Activated naive CD8-positive, alpha-beta T cell treated with anti-CD3 and anti-CD28 coated beads, Interleukin-2, amount 10 ng/mL, durations not matched to agents 7 days and 5 days (primary cell): ENCODE measurements at regions not wholly inside any gene's neighbourhood (a gene's known extent, or its start where the extent isn't known, plus 50 kb on each side); places are given as distances from the start of the nearest gene placed in this dataset.

Experiments
- ATAC-seq: fragments of 150-1000 bp; cut with Tn5 transposase; one replicate; pipeline ENCODE4 v1.10.0; 2021; ENCODE audit warnings: low read depth, moderate library complexity
- POLR2A ChIA-PET: fragments of 350-600 bp; sonication (Branson Sonifier 250); formaldehyde crosslinking; loops from one replicate; lab custom pipeline; 2021; ENCODE audit warnings: antibody characterized with exemption; lab: Charles Lee
- DNase-seq: peaks from one replicate; pipeline ENCODE4 v3.0.0; 2021
- H3K27ac Mint-ChIP-seq: one replicate; pipeline ENCODE4 v1.8.0; 2022; ENCODE audit warnings: mild to moderate bottlenecking, mixed read lengths
- H3K27me3 Mint-ChIP-seq: one replicate; pipeline ENCODE4 v1.8.0; 2022; ENCODE audit warnings: mild to moderate bottlenecking, moderate library complexity, mixed read lengths
- H3K36me3 Mint-ChIP-seq: one replicate; pipeline ENCODE4 v1.8.0; 2021; ENCODE audit warnings: mild to moderate bottlenecking, mixed read lengths
- H3K4me1 Mint-ChIP-seq: one replicate; pipeline ENCODE4 v1.8.0; 2021; ENCODE audit warnings: mixed read lengths
- H3K4me3 Mint-ChIP-seq: one replicate; pipeline ENCODE4 v1.8.0; 2022; ENCODE audit warnings: mild to moderate bottlenecking, moderate library complexity, mixed read lengths
- H3K9me3 Mint-ChIP-seq: one replicate; pipeline ENCODE4 v1.8.0; 2021; ENCODE audit warnings: mixed read lengths

DNA sequence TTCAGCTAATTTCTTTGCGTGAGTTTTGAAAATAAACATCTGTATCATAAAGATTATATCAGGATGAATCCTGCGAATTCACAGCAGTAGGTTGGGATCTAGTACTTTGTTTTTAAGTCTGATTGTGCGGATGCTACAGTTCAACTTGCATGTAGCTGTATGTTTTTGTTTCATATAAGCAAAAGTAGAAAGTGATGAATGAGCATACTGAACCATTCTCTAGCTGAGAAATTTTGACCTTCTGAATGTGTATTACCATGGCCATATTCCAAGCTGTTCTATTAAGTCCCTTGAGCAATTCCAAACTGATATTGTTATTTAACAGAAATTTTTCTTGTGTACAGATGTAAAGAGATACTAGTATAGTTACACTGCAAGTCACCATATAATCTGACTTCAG lies 358.8 kb upstream of the MEOX2 start:
- Mint-ChIP-seq H3K36me3 (no peaks in the 10 kb centered on the region), H3K27me3 (peaks cover 2% of the 10 kb centered on the region), H3K4me3 (no peak overlapping the region), H3K4me1 (no peaks in the 10 kb centered on the region), H3K27ac (no peak overlapping the region), H3K9me3 (no peaks in the 10 kb centered on the region)
- POLR2A ChIA-PET, result no interaction called here
- no peak for ATAC-seq
- no peak for DNase-seq

- ATAC-seq, result no peak
- Mint-ChIP-seq H3K27me3 (peaks cover 2% of the 10 kb centered on the region), H3K36me3 (no peaks in the 10 kb centered on the region), H3K4me1 (no peaks in the 10 kb centered on the region), H3K9me3 (no peaks in the 10 kb centered on the region), H3K4me3 (no peak overlapping the region), H3K27ac (no peak overlapping the region)
- DNase-seq, result no peak
- POLR2A ChIA-PET, result no interaction called here
These were observed 358.2 kb upstream of the MEOX2 start for GRCh38 chr7:16044645-16045044.

- no peak overlapping the region for H3K4me3 Mint-ChIP-seq
- no peak for DNase-seq
- ATAC-seq, result no peak
- no peaks in the 10 kb centered on the region for H3K4me1 Mint-ChIP-seq
- no peak overlapping the region for H3K27ac Mint-ChIP-seq
- peaks cover 2% of the 10 kb centered on the region for H3K27me3 Mint-ChIP-seq
- no peaks in the 10 kb centered on the region for H3K9me3 Mint-ChIP-seq
- H3K36me3 Mint-ChIP-seq, result no peaks in the 10 kb centered on the region
- POLR2A ChIA-PET, result no interaction called here
These were observed 353.9 kb upstream of the MEOX2 start for GRCh38 chr7:16040346-16040745.

DNA sequence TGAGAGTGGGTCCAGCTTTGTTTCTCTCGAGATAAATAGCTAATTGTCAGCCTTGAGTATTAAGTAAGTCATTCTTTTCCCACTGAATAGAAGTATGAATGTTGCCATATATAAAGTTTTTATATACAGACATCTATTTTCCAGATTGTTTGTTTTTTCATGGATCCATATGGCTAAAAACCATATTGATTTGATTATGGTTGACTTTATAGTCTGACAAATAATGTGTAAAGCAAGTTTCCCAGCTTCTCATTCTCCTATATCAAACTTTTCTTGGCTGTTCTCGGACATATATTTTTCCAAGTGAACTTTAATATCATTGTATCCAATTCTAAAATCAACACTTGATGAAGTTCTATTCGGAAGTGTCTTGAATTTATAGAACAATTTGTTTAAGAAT lies 352.4 kb upstream of the MEOX2 start:
- H3K36me3 Mint-ChIP-seq, result no peaks in the 10 kb centered on the region
- no peak for ATAC-seq

GRCh38 chr7:16035392-16035791 lies 348.9 kb upstream of the MEOX2 start:
- H3K4me3 Mint-ChIP-seq, result no peak overlapping the region
- no peaks in the 10 kb centered on the region for H3K36me3 Mint-ChIP-seq
- POLR2A ChIA-PET, result no interaction called here
- H3K4me1 Mint-ChIP-seq, result no peaks in the 10 kb centered on the region
- no peaks in the 10 kb centered on the region for H3K9me3 Mint-ChIP-seq
- H3K27ac Mint-ChIP-seq, result no peak overlapping the region
- DNase-seq, result no peak
- H3K27me3 Mint-ChIP-seq, result no peaks in the 10 kb centered on the region
- ATAC-seq, result no peak

More for the DNA sequence above, 352.4 kb upstream of the MEOX2 start:
- Mint-ChIP-seq H3K27ac (no peak overlapping the region), H3K4me1 (no peaks in the 10 kb centered on the region), H3K27me3 (peaks cover 2% of the 10 kb centered on the region), H3K9me3 (no peaks in the 10 kb centered on the region), H3K4me3 (no peak overlapping the region)
- POLR2A ChIA-PET, result no interaction called here
- DNase-seq, result no peak

DNA sequence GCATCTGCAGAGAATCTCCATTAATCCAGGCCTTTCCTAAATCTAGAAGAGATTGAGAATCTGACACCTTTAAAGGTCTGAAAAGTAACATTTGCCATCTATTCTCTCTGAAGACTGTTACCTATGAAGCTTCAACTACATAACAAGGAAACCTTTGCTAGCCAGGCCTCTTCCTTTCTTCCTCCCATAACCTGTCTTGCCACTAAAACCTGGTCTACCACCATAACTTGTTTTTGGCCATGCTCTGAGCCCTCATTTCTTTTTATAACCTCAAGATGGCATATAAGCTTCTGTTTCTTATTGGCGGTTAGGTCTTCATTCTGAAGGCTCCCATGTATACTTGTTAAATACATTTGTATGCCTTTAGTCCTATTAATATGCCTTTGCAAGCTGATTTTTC lies 348.4 kb upstream of the MEOX2 start:
- Mint-ChIP-seq H3K9me3 (no peaks in the 10 kb centered on the region), H3K4me1 (no peaks in the 10 kb centered on the region), H3K4me3 (no peak overlapping the region), H3K36me3 (no peaks in the 10 kb centered on the region), H3K27ac (no peak overlapping the region), H3K27me3 (no peaks in the 10 kb centered on the region)
- POLR2A ChIA-PET, result no interaction called here
- DNase-seq (no peak), ATAC-seq (no peak)

GRCh38 chr7:16034353-16034752 lies 347.9 kb upstream of the MEOX2 start:
- ATAC-seq (no peak), DNase-seq (no peak)
- no peaks in the 10 kb centered on the region for H3K4me1 Mint-ChIP-seq
- H3K4me3 Mint-ChIP-seq, result no peak overlapping the region
- H3K9me3 Mint-ChIP-seq, result no peaks in the 10 kb centered on the region
- POLR2A ChIA-PET, result no interaction called here
- no peaks in the 10 kb centered on the region for H3K27me3 Mint-ChIP-seq
- no peak overlapping the region for H3K27ac Mint-ChIP-seq
- no peaks in the 10 kb centered on the region for H3K36me3 Mint-ChIP-seq

- Mint-ChIP-seq H3K9me3 (no peaks in the 10 kb centered on the region), H3K27ac (no peak overlapping the region), H3K4me3 (no peak overlapping the region), H3K36me3 (no peaks in the 10 kb centered on the region), H3K27me3 (no peaks in the 10 kb centered on the region), H3K4me1 (no peaks in the 10 kb centered on the region)
- no peak for DNase-seq
- no peak for ATAC-seq
- POLR2A ChIA-PET, result no interaction called here
These were observed 346.8 kb upstream of the MEOX2 start for GRCh38 chr7:16033233-16033632.

DNA sequence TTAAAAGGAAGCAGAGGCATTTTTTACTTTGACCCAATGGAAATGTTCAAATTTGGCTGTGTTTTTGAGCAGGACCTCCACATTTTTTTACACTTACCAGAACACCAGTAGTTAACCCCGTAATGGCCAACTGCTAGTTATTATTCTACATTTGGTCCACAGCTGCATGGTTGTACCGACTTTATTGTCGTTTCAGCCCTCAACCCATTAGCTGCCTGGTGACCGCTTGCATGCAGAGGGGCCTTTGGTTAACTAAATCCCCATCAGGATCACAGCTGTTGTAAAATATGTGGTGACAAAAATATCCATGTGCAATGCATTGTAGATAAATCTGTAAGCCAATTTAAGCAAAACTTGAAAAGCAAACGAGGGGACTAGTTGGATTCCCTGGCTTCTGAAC lies 342.2 kb upstream of the MEOX2 start:
- DNase-seq (no peak), ATAC-seq (no peak)
- POLR2A ChIA-PET, result no interaction called here
- H3K9me3 Mint-ChIP-seq, result no peaks in the 10 kb centered on the region
- H3K27me3 Mint-ChIP-seq, result no peaks in the 10 kb centered on the region
- H3K27ac Mint-ChIP-seq, result no peak overlapping the region
- no peaks in the 10 kb centered on the region for H3K4me1 Mint-ChIP-seq
- H3K4me3 Mint-ChIP-seq, result no peak overlapping the region
- no peaks in the 10 kb centered on the region for H3K36me3 Mint-ChIP-seq

DNA sequence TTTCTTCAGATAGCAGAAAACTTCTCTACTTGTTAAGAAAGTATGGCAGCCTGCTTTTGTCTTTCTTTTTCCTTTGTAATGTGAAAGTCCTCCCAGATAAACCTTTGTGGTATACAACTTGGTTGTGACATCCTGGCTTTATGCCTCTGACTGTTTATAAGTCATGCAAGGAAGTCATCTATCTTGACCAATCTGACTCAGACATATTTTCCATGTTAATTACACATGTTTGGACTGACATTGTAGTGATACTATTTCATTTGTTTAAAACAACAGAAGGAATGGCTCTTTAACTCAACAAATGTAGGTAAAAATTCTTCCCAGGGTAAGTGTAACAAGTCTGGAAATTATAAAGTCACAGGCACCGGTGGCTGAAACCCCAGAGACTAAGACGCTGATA lies 341.6 kb upstream of the MEOX2 start:
- Mint-ChIP-seq H3K27ac (no peak overlapping the region), H3K36me3 (no peaks in the 10 kb centered on the region), H3K27me3 (no peaks in the 10 kb centered on the region), H3K4me1 (no peaks in the 10 kb centered on the region), H3K9me3 (no peaks in the 10 kb centered on the region), H3K4me3 (no peak overlapping the region)
- DNase-seq (no peak), ATAC-seq (no peak)
- POLR2A ChIA-PET, result no interaction called here

DNA sequence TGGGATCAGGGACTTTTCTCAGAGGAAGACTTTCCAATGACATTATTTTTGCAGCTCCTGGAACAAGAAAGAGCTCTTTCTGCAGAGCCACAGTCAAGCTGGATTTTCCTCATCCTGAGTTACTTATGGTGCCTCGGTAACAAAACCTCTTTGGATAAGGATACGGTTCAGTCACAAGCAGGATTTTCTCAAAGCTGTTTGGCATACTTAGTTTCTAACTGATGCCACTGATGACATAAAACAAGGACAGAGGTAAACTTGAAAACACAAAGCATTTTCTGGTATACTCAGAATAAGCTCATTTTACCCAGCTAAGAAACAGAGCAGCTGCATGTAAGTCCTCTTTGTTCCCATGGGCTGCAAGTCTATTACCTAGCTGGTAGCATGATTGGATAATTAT lies 340.9 kb upstream of the MEOX2 start:
- H3K27ac Mint-ChIP-seq, result no peak overlapping the region
- H3K27me3 Mint-ChIP-seq, result no peaks in the 10 kb centered on the region
- DNase-seq (no peak), ATAC-seq (no peak)
- H3K4me1 Mint-ChIP-seq, result no peaks in the 10 kb centered on the region
- POLR2A ChIA-PET, result no interaction called here
- H3K9me3 Mint-ChIP-seq, result no peaks in the 10 kb centered on the region
- no peaks in the 10 kb centered on the region for H3K36me3 Mint-ChIP-seq
- no peak overlapping the region for H3K4me3 Mint-ChIP-seq

GRCh38 chr7:16026253-16027020 lies 340.0 kb upstream of the MEOX2 start:
- Mint-ChIP-seq H3K4me1 (no peaks in the 10 kb centered on the region), H3K36me3 (no peaks in the 10 kb centered on the region), H3K9me3 (no peaks in the 10 kb centered on the region), H3K27ac (no peak overlapping the region), H3K4me3 (no peak overlapping the region), H3K27me3 (no peaks in the 10 kb centered on the region)
- ATAC-seq, result no peak
- POLR2A ChIA-PET, result no interaction called here
- no peak for DNase-seq

DNA sequence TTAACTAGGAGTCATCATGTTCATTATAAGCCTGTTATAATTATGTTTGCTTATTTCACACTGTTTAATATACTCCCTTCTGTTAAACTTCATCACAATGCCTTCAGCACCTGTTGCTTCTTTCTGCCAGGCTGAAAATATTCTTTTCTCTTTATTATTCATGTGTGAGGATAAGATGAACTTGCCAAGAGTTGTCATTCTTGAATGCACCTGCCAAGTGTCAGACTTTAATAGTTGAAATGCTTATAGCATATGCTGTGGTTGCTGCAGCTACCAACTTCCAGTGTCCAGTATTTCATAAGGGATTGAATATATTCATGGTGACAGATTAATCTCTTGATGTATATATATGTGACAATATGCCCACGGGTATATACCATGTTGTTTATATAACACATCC lies 339.2 kb upstream of the MEOX2 start:
- Mint-ChIP-seq H3K36me3 (no peaks in the 10 kb centered on the region), H3K4me3 (no peak overlapping the region), H3K9me3 (no peaks in the 10 kb centered on the region), H3K27me3 (no peaks in the 10 kb centered on the region), H3K27ac (no peak overlapping the region), H3K4me1 (no peaks in the 10 kb centered on the region)
- DNase-seq (no peak), ATAC-seq (no peak)
- POLR2A ChIA-PET, result no interaction called here

- no peak overlapping the region for H3K4me3 Mint-ChIP-seq
- no peak overlapping the region for H3K27ac Mint-ChIP-seq
- H3K4me1 Mint-ChIP-seq, result no peaks in the 10 kb centered on the region
- no peaks in the 10 kb centered on the region for H3K27me3 Mint-ChIP-seq
- POLR2A ChIA-PET, result no interaction called here
- H3K36me3 Mint-ChIP-seq, result no peaks in the 10 kb centered on the region
- DNase-seq, result no peak
- H3K9me3 Mint-ChIP-seq, result no peaks in the 10 kb centered on the region
- no peak for ATAC-seq
These were observed 337.0 kb upstream of the MEOX2 start for GRCh38 chr7:16023503-16023902.

GRCh38 chr7:16023046-16023445 lies 336.6 kb upstream of the MEOX2 start:
- Mint-ChIP-seq H3K36me3 (no peaks in the 10 kb centered on the region), H3K27ac (no peak overlapping the region), H3K4me1 (no peaks in the 10 kb centered on the region), H3K27me3 (no peaks in the 10 kb centered on the region), H3K9me3 (no peaks in the 10 kb centered on the region), H3K4me3 (no peak overlapping the region)
- DNase-seq, result no peak
- POLR2A ChIA-PET, result no interaction called here
- ATAC-seq, result no peak
